Sigmoid colon (tissue), 4 donors: ENCODE measurements at regions not wholly inside any gene's neighbourhood (a gene's known extent, or its start where the extent isn't known, plus 50 kb on each side); places are given as distances from the start of the nearest gene placed in this dataset.

Source experiments
- EP300 ChIP-seq, 4 donors: sonication (generic); formaldehyde crosslinking; IDR thresholded peaks; one replicate each; pipeline ENCODE4 v1.6.1; 2017; ENCODE audit warnings: antibody characterized with exemption in 4 of 4
- POLR2A ChIP-seq, 2 donors: fragments of 450-650 bp; IDR thresholded peaks; one replicate each; pipeline ENCODE4 v1.6.1; 2016; ENCODE audit warnings: antibody characterized with exemption in 2 of 2, mild to moderate bottlenecking in 2 of 2, moderate library complexity in 2 of 2
- POLR2AphosphoS5 ChIP-seq, 4 donors: sonication (generic); formaldehyde crosslinking; IDR thresholded peaks; one replicate each; pipeline ENCODE4 v1.6.1; 2017; ENCODE audit warnings: antibody characterized with exemption in 4 of 4
- TF ChIP-seq, protein P1 (sequence below), 4 experiments: fragments of 450-650 bp in 3 of 4; fragments of 200-600 bp in 1 of 4; IDR thresholded peaks; one replicate each; pipeline ENCODE4 v1.5.1; 2016 to 2019; ENCODE audit warnings: antibody characterized with exemption in 4 of 4, mild to moderate bottlenecking in 3 of 4, moderate library complexity in 2 of 4

DNA sequence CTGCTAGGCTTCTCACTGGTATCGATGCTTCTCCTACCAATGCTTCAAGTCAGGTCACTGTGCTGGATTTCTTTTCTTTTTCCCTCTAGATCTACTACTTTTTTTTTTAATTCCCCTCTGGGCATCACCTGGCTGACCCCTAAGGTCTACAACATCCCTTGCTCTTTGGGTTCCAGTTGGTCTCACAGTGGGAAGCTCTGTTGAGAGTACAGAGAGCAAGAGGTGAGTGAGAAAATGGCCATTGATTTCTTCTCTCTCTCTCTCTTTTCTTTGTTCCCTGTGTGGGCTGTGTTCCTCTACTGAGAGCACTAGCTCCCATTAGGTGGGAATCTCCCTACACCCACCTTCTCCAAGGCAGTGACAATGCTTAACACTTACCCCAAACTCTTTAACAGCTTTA lies 413.4 kb downstream of the KCNJ2 start:
- TF ChIP-seq, protein P1, sequence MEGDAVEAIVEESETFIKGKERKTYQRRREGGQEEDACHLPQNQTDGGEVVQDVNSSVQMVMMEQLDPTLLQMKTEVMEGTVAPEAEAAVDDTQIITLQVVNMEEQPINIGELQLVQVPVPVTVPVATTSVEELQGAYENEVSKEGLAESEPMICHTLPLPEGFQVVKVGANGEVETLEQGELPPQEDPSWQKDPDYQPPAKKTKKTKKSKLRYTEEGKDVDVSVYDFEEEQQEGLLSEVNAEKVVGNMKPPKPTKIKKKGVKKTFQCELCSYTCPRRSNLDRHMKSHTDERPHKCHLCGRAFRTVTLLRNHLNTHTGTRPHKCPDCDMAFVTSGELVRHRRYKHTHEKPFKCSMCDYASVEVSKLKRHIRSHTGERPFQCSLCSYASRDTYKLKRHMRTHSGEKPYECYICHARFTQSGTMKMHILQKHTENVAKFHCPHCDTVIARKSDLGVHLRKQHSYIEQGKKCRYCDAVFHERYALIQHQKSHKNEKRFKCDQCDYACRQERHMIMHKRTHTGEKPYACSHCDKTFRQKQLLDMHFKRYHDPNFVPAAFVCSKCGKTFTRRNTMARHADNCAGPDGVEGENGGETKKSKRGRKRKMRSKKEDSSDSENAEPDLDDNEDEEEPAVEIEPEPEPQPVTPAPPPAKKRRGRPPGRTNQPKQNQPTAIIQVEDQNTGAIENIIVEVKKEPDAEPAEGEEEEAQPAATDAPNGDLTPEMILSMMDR (IDR thresholded peaks at IDR 0.05) = no peak
- TF ChIP-seq POLR2A (IDR thresholded peaks at IDR 0.05) (no peak), POLR2AphosphoS5 (IDR thresholded peaks at IDR 0.05) (no peak), EP300 (IDR thresholded peaks at IDR 0.05) (no peak)
